ENCODE measurements at regions not wholly inside any gene's neighbourhood (a gene's known extent, or its start where the extent isn't known, plus 50 kb on each side); places are given as distances from the start of the nearest gene placed in this dataset.
"Not testable (repeated sequence)": the region's sequence is repeated elsewhere in the genome, so short reads cannot be mapped to it uniquely, and the experiment has no call there.

DNA sequence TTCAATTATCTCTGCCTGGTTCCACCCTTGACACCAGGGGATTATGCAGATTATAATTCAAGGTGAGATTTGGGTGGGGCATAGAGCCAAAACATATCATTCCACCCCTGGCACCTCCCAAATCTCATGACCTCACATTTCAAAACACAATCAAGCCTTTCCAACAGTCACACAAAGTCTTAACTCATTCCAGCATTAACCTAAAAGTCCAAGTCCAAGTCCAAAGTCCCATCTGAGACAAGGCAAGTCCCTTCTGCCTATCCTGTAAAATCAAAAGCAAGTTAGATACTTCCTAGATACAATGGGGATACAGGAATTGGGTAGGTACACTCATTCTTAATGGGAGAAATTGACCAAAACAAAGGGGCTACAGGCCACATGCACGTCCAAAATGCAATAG, 73.7 kb upstream of the SLC24A3 start:
- Histone ChIP-seq H3K4me3 (ENCODE audit: low read length, poor library complexity, severe bottlenecking) (no peak overlapping the region), H3K4me1 (ENCODE audit: insufficient read depth, low read length, poor library complexity, severe bottlenecking) (no peaks in the 10 kb centered on the region), H2AFZ (ENCODE audit: low read length) (no peak overlapping the region), H3K9me2 (replicated peaks; ENCODE audit: low read depth, low read length) (no peaks in the 10 kb centered on the region), H3F3A (ENCODE audit: low read depth) (no peaks in the 10 kb centered on the region), H3K9me3 (ENCODE audit: insufficient read depth, low read depth, low read length) (no peaks in the 10 kb centered on the region; the same call in 1 of the 2 replicates), H3K27me3 (ENCODE audit: insufficient read depth, low read length, poor library complexity, severe bottlenecking) (no peaks in the 10 kb centered on the region), H3K36me3 (ENCODE audit: insufficient read depth, low read length) (no peaks in the 10 kb centered on the region), H3K4me2 (ENCODE audit: low read depth, low read length, poor library complexity, severe bottlenecking) (no peak overlapping the region), H3K9ac (ENCODE audit: low read depth, low read length, poor library complexity, severe bottlenecking) (no peak overlapping the region), H4K20me1 (ENCODE audit: insufficient read depth, low read length, poor library complexity, severe bottlenecking) (no peaks in the 10 kb centered on the region), H3K79me2 (ENCODE audit: insufficient read depth, low read length) (no peaks in the 10 kb centered on the region)
- TF ChIP-seq EZH2phosphoT487 (IDR thresholded peaks at IDR 0.05; ENCODE audit: borderline replicate concordance) (no peak), CTCF (conservative IDR thresholded peaks at IDR 0.05; ENCODE audit: low read length) (no peak)

GRCh38 chr20:19139584-19139983, 72.9 kb upstream of the SLC24A3 start:
- H3K36me3 ChIP-seq (ENCODE audit: insufficient read depth, low read length); H4K20me1 ChIP-seq (ENCODE audit: insufficient read depth, low read length, poor library complexity, severe bottlenecking); H3K79me2 ChIP-seq (ENCODE audit: insufficient read depth, low read length); H3K27me3 ChIP-seq (ENCODE audit: insufficient read depth, low read length, poor library complexity, severe bottlenecking); H3K4me3 ChIP-seq (ENCODE audit: low read length, poor library complexity, severe bottlenecking); H3K4me2 ChIP-seq (ENCODE audit: low read depth, low read length, poor library complexity, severe bottlenecking); H3F3A ChIP-seq (ENCODE audit: low read depth); H3K4me1 ChIP-seq (ENCODE audit: insufficient read depth, low read length, poor library complexity, severe bottlenecking); H3K9ac ChIP-seq (ENCODE audit: low read depth, low read length, poor library complexity, severe bottlenecking); H3K9me3 ChIP-seq (ENCODE audit: insufficient read depth, low read depth, low read length); H3K9me2 ChIP-seq (replicated peaks; ENCODE audit: low read depth, low read length); H2AFZ ChIP-seq (ENCODE audit: low read length): not testable (repeated sequence)

GRCh38 chr20:19141998-19142397, 70.4 kb upstream of the SLC24A3 start:
- Histone ChIP-seq H3F3A (ENCODE audit: low read depth) (no peaks in the 10 kb centered on the region), H3K4me3 (ENCODE audit: low read length, poor library complexity, severe bottlenecking) (no peak overlapping the region), H4K20me1 (ENCODE audit: insufficient read depth, low read length, poor library complexity, severe bottlenecking) (no peaks in the 10 kb centered on the region), H3K36me3 (ENCODE audit: insufficient read depth, low read length) (no peaks in the 10 kb centered on the region), H3K79me2 (ENCODE audit: insufficient read depth, low read length) (no peaks in the 10 kb centered on the region), H3K27me3 (ENCODE audit: insufficient read depth, low read length, poor library complexity, severe bottlenecking) (peaks cover 8% of the 10 kb centered on the region), H3K9me3 (ENCODE audit: insufficient read depth, low read depth, low read length) (no peaks in the 10 kb centered on the region; the same call in 1 of the 2 replicates), H3K9me2 (replicated peaks; ENCODE audit: low read depth, low read length) (no peaks in the 10 kb centered on the region), H2AFZ (ENCODE audit: low read length) (no peak overlapping the region), H3K4me1 (ENCODE audit: insufficient read depth, low read length, poor library complexity, severe bottlenecking) (no peaks in the 10 kb centered on the region), H3K4me2 (ENCODE audit: low read depth, low read length, poor library complexity, severe bottlenecking) (no peak overlapping the region), H3K9ac (ENCODE audit: low read depth, low read length, poor library complexity, severe bottlenecking) (no peak overlapping the region)
- TF ChIP-seq EZH2phosphoT487 (IDR thresholded peaks at IDR 0.05; ENCODE audit: borderline replicate concordance) (no peak), CTCF (conservative IDR thresholded peaks at IDR 0.05; ENCODE audit: low read length) (no peak)

- Histone ChIP-seq H3K27me3 (ENCODE audit: insufficient read depth, low read length, poor library complexity, severe bottlenecking) (peaks cover 17% of the 10 kb centered on the region), H3K9ac (ENCODE audit: low read depth, low read length, poor library complexity, severe bottlenecking) (no peak overlapping the region), H4K20me1 (ENCODE audit: insufficient read depth, low read length, poor library complexity, severe bottlenecking) (no peaks in the 10 kb centered on the region), H3K4me2 (ENCODE audit: low read depth, low read length, poor library complexity, severe bottlenecking) (no peak overlapping the region), H2AFZ (ENCODE audit: low read length) (no peak overlapping the region), H3F3A (ENCODE audit: low read depth) (no peaks in the 10 kb centered on the region), H3K9me3 (ENCODE audit: insufficient read depth, low read depth, low read length) (no peaks in the 10 kb centered on the region; the same call in 1 of the 2 replicates), H3K36me3 (ENCODE audit: insufficient read depth, low read length) (no peaks in the 10 kb centered on the region), H3K79me2 (ENCODE audit: insufficient read depth, low read length) (no peaks in the 10 kb centered on the region), H3K4me1 (ENCODE audit: insufficient read depth, low read length, poor library complexity, severe bottlenecking) (no peaks in the 10 kb centered on the region), H3K9me2 (replicated peaks; ENCODE audit: low read depth, low read length) (no peaks in the 10 kb centered on the region), H3K4me3 (ENCODE audit: low read length, poor library complexity, severe bottlenecking) (no peak overlapping the region)
- TF ChIP-seq EZH2phosphoT487 (IDR thresholded peaks at IDR 0.05; ENCODE audit: borderline replicate concordance): no peak
- TF ChIP-seq CTCF (conservative IDR thresholded peaks at IDR 0.05; ENCODE audit: low read length): no peak
These were observed 68.6 kb upstream of the SLC24A3 start for GRCh38 chr20:19143890-19144289.

Measured in Loucy (cell line).